A673 (cell line): ENCODE measurements at regions not wholly inside any gene's neighbourhood (a gene's known extent, or its start where the extent isn't known, plus 50 kb on each side); places are given as distances from the start of the nearest gene placed in this dataset.
"Not testable (repeated sequence)": the region's sequence is repeated elsewhere in the genome, so short reads cannot be mapped to it uniquely, and the experiment has no call there.

ENCODE experiments used
- EZH2 ChIP-seq: fragments of 200-600 bp; sonication (generic); IDR thresholded peaks from 2 replicates; pipeline ENCODE4 v1.6.1; 2017; ENCODE audit warnings: borderline replicate concordance, low read depth, mild to moderate bottlenecking, mixed read lengths, antibody characterized with exemption, low read length; ENCODE audit not compliant: poor library complexity, severe bottlenecking
- TF ChIP-seq, protein P1 (sequence below): fragments of 300-800, 200-600 bp; sonication (generic); conservative IDR thresholded peaks from 2 replicates; pipeline ENCODE4 v1.5.1; 2017; ENCODE audit warnings: low read depth, mild to moderate bottlenecking, antibody characterized with exemption, low read length, moderate library complexity, mixed read lengths

- TF ChIP-seq, protein P1, sequence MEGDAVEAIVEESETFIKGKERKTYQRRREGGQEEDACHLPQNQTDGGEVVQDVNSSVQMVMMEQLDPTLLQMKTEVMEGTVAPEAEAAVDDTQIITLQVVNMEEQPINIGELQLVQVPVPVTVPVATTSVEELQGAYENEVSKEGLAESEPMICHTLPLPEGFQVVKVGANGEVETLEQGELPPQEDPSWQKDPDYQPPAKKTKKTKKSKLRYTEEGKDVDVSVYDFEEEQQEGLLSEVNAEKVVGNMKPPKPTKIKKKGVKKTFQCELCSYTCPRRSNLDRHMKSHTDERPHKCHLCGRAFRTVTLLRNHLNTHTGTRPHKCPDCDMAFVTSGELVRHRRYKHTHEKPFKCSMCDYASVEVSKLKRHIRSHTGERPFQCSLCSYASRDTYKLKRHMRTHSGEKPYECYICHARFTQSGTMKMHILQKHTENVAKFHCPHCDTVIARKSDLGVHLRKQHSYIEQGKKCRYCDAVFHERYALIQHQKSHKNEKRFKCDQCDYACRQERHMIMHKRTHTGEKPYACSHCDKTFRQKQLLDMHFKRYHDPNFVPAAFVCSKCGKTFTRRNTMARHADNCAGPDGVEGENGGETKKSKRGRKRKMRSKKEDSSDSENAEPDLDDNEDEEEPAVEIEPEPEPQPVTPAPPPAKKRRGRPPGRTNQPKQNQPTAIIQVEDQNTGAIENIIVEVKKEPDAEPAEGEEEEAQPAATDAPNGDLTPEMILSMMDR = not testable (repeated sequence)
- not testable (repeated sequence) for TF ChIP-seq EZH2
Measured at GRCh38 chr15:24260407-24260806, 415.2 kb upstream of the NPAP1 start.
